ENCODE measurements at regions not wholly inside any gene's neighbourhood (a gene's known extent, or its start where the extent isn't known, plus 50 kb on each side); places are given as distances from the start of the nearest gene placed in this dataset.

GRCh38 chr15:39128746-39129145 is 452.1 kb upstream of the THBS1 start:
- FAIRE-seq = no peak
- no peak overlapping the region for H4K8ac ChIP-seq (ENCODE audit: extremely low read depth, insufficient read depth, low read length)
- H3K79me1 ChIP-seq (ENCODE audit: low read depth, low read length) = no peaks in the 10 kb centered on the region
- H3K9ac ChIP-seq (replicated peaks in 1 of 4; ENCODE audit: extremely low read depth in 1 of 4, low read depth in 3 of 4, low read length in 3 of 4) = no peak overlapping the region
- no peak overlapping the region for H4K5ac ChIP-seq (ENCODE audit: insufficient read length, low read depth, low read length)
- no peak overlapping the region for H2BK15ac ChIP-seq (ENCODE audit: low read length)
- H3K56ac ChIP-seq (replicated peaks; ENCODE audit: insufficient read length, low read depth, low read length) = no peak overlapping the region
- H2BK120ac ChIP-seq (replicated peaks; ENCODE audit: low read depth, low read length) = no peak overlapping the region
- no peak overlapping the region for H3K27ac ChIP-seq (ENCODE audit: low read depth, low read length)
- no peak overlapping the region for H4K91ac ChIP-seq (replicated peaks; ENCODE audit: insufficient read length, low read length)
- peak overlapping the region; percentile 88; the same call in 1 of the 2 replicates for H2AFZ ChIP-seq (ENCODE audit: low read length)
- H2AK5ac ChIP-seq (ENCODE audit: low read depth, low read length) = 0 out of 2 replicates have a peak overlapping the region, but pooled peaks have one; percentile 24
- peaks cover 0 to 6% (median 3%) of the 10 kb centered on the region in 4 experiments; a peak in 5 of 7 replicates for H3K4me1 ChIP-seq (replicated peaks in 1 of 4; ENCODE audit: control insufficient read depth in 3 of 4, insufficient read depth in 4 of 4, low read length in 3 of 4)
- H3K9me3 ChIP-seq (ENCODE audit: insufficient read depth in 2 of 2, low read depth in 1 of 2, low read length in 1 of 2) = no peaks in the 10 kb centered on the region
- no peak for TF ChIP-seq FOSL1 (IDR thresholded peaks at IDR 0.05; ENCODE audit: insufficient read depth, low read depth, low read length)
- TF ChIP-seq HDAC2 (IDR thresholded peaks at IDR 0.05; ENCODE audit: borderline replicate concordance in 1 of 2, low read depth in 2 of 2, low read length in 2 of 2) = no peak
- no peak for TF ChIP-seq NRF1 (IDR thresholded peaks at IDR 0.05; ENCODE audit: low read depth, low read length)
- TF ChIP-seq EZH2 (IDR thresholded peaks at IDR 0.05; ENCODE audit: low read depth, low read length, severe bottlenecking) = no peak
- no peak for TF ChIP-seq CTBP2 (IDR thresholded peaks at IDR 0.05; ENCODE audit: borderline replicate concordance, insufficient read depth, insufficient read length, low read length)
- TF ChIP-seq KDM5A (IDR thresholded peaks at IDR 0.05; ENCODE audit: low read length) = no peak
- no peak for TF ChIP-seq EP300 (IDR thresholded peaks at IDR 0.05; ENCODE audit: borderline replicate concordance in 1 of 2, low read depth in 2 of 2, low read length in 2 of 2)
- no peak for TF ChIP-seq POLR2A (IDR thresholded peaks at IDR 0.05; ENCODE audit: control extremely low read depth in 1 of 2, low read depth in 2 of 2, low read length in 2 of 2)
- no peak for TF ChIP-seq RBBP5 (IDR thresholded peaks at IDR 0.05; ENCODE audit: borderline replicate concordance, low read depth, low read length)
- TF ChIP-seq, protein P1, sequence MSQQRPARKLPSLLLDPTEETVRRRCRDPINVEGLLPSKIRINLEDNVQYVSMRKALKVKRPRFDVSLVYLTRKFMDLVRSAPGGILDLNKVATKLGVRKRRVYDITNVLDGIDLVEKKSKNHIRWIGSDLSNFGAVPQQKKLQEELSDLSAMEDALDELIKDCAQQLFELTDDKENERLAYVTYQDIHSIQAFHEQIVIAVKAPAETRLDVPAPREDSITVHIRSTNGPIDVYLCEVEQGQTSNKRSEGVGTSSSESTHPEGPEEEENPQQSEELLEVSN (IDR thresholded peaks at IDR 0.05) = no peak
- no peak for TF ChIP-seq HDAC6 (IDR thresholded peaks at IDR 0.05; ENCODE audit: low read depth, low read length)
- TF ChIP-seq CREB1 (IDR thresholded peaks at IDR 0.05) = no peak
- no peak for TF ChIP-seq SP4 (IDR thresholded peaks at IDR 0.05; ENCODE audit: low read length)
- no peaks in the 10 kb centered on the region for H3K27me3 ChIP-seq (replicated peaks in 1 of 4; ENCODE audit: control insufficient read depth in 3 of 4, extremely low read depth in 1 of 4, insufficient read depth in 3 of 4, low read length in 3 of 4)
- H3K14ac ChIP-seq (ENCODE audit: insufficient read length) = no peak overlapping the region
- no peak overlapping the region for H3K4me2 ChIP-seq (ENCODE audit: insufficient read depth in 1 of 2, low read depth in 2 of 2, low read length in 2 of 2)
- no peak overlapping the region for H3K18ac ChIP-seq (ENCODE audit: extremely low read depth, low read length)
- no peaks in the 10 kb centered on the region for H3K36me3 ChIP-seq (ENCODE audit: control insufficient read depth in 2 of 4, insufficient read depth in 4 of 4, low read length in 3 of 4)
- H2BK12ac ChIP-seq (ENCODE audit: low read depth, low read length) = 0 out of 2 replicates have a peak overlapping the region, but pooled peaks have one; percentile 29
- no peak for DNase-seq (ENCODE audit: low read depth in 1 of 2, low spot score in 2 of 2)
- no peaks in the 10 kb centered on the region for H3K23me2 ChIP-seq (ENCODE audit: low read depth, low read length)
- WGBS, 2 experiments (ENCODE audit: extremely low coverage in 1 of 2, insufficient coverage in 1 of 2, insufficient read length in 1 of 2, insufficient replicate concordance in 2 of 2, low coverage in 1 of 2, low lambda C conversion rate in 2 of 2, missing lambda C conversion rate in 1 of 2) = 80% methylated on average over 2 of the region's 2 CpGs; no CpG with 5 or more reads in 1 of the 2 experiments
- H4K20me1 ChIP-seq (replicated peaks in 1 of 2; ENCODE audit: control insufficient read depth in 1 of 2, insufficient read depth in 2 of 2, low read length in 2 of 2) = peaks cover 0 to 2% of the 10 kb centered on the region in 2 experiments
- no peak overlapping the region for H2BK5ac ChIP-seq (ENCODE audit: low read depth, low read length)
- CTCF ChIA-PET (ENCODE audit: partially characterized antibody) = interaction anchor here (2.5 kb wide), 1 partner anchor 27 kb away, joined by 6 read pairs; no protein-coding TSS in a partner anchor
- no peak overlapping the region for H3K23ac ChIP-seq (ENCODE audit: insufficient read length)
- POLR2A ChIA-PET (ENCODE audit: partially characterized antibody) = interaction anchor here (0.7 kb wide), 1 partner anchor 452 kb away, joined by 4 read pairs; the partner anchor contains the start of gene THBS1
- no peak overlapping the region for H2BK20ac ChIP-seq (ENCODE audit: low read length)
- H3K79me2 ChIP-seq (ENCODE audit: control insufficient read depth in 1 of 2, insufficient read depth in 2 of 2, low read length in 2 of 2) = no peaks in the 10 kb centered on the region
- no peak overlapping the region for H3K4ac ChIP-seq (replicated peaks; ENCODE audit: insufficient read length, low read depth, low read length)
- H3K4me3 ChIP-seq (ENCODE audit: extremely low read depth in 1 of 4, insufficient read depth in 2 of 4, low read depth in 3 of 4, low read length in 4 of 4) = no peak overlapping the region
